ENCODE measurements at regions not wholly inside any gene's neighbourhood (a gene's known extent, or its start where the extent isn't known, plus 50 kb on each side); places are given as distances from the start of the nearest gene placed in this dataset.
"Not testable (repeated sequence)": the region's sequence is repeated elsewhere in the genome, so short reads cannot be mapped to it uniquely, and the experiment has no call there.

GRCh38 chr9:29200650-29201049 lies 1627.4 kb upstream of the C9orf72 start:
- no peak for DNase-seq

GRCh38 chr9:29203244-29203930 lies 1630.1 kb upstream of the C9orf72 start:
- no peak for DNase-seq

GRCh38 chr9:29208670-29209069 lies 1635.4 kb upstream of the C9orf72 start:
- DNase-seq: no peak

GRCh38 chr9:29209748-29210291 lies 1636.5 kb upstream of the C9orf72 start:
- no peak for DNase-seq

- no peak for DNase-seq
These were observed 1637.8 kb upstream of the C9orf72 start for GRCh38 chr9:29211003-29211579.

GRCh38 chr9:29211580-29212396 lies 1638.5 kb upstream of the C9orf72 start:
- DNase-seq: peak; percentile 63

GRCh38 chr9:29212397-29213387 lies 1639.4 kb upstream of the C9orf72 start:
- no peak for DNase-seq

- no peak for DNase-seq
These were observed 1640.3 kb upstream of the C9orf72 start, which contains the start of gene LINGO2 for GRCh38 chr9:29213417-29214153. Gene LINGO2, minus strand, starts transcription at chr9:29213601.

- DNase-seq: no peak
These were observed 1640.9 kb upstream of the C9orf72 start for GRCh38 chr9:29214154-29214689.

- DNase-seq: no peak
These were observed 1641.5 kb upstream of the C9orf72 start for GRCh38 chr9:29214690-29215253.

- DNase-seq: no peak
These were observed 1644.7 kb upstream of the C9orf72 start for GRCh38 chr9:29217966-29218365.

GRCh38 chr9:29220596-29221251 lies 1647.4 kb upstream of the C9orf72 start:
- DNase-seq: no peak

GRCh38 chr9:29228558-29228957 lies 1655.3 kb upstream of the C9orf72 start:
- no peak for DNase-seq

- DNase-seq: no peak
These were observed 1657.7 kb upstream of the C9orf72 start for GRCh38 chr9:29230931-29231330.

- no peak for DNase-seq
These were observed 1659.9 kb upstream of the C9orf72 start for GRCh38 chr9:29233193-29233592.

- no peak for DNase-seq
These were observed 1668.0 kb upstream of the C9orf72 start for GRCh38 chr9:29241320-29241719.

- DNase-seq: no peak
These were observed 1672.1 kb upstream of the C9orf72 start for GRCh38 chr9:29245351-29245750.

- not testable (repeated sequence) for DNase-seq
These were observed 1697.1 kb upstream of the C9orf72 start for GRCh38 chr9:29270400-29270799.

GRCh38 chr9:29282121-29282520 lies 1708.8 kb upstream of the C9orf72 start:
- DNase-seq: no peak

GRCh38 chr9:29285818-29286217 lies 1712.5 kb upstream of the C9orf72 start:
- peak; percentile 8 for DNase-seq
